VCaP (cell line): ENCODE measurements at regions not wholly inside any gene's neighbourhood (a gene's known extent, or its start where the extent isn't known, plus 50 kb on each side); places are given as distances from the start of the nearest gene placed in this dataset.

ENCODE experiments used
- H3K27ac ChIP-seq: fragments of 450-650 bp; 2 replicates; pipeline ENCODE4 v1.5.1; 2017
- CTCF ChIP-seq: fragments of 450-650 bp; conservative IDR thresholded peaks from 2 replicates; pipeline ENCODE4 v1.5.1; 2017; ENCODE audit warnings: mild to moderate bottlenecking, moderate library complexity

- H3K27ac ChIP-seq: no peak overlapping the region
- TF ChIP-seq CTCF: no peak
Observed at GRCh38 chr2:239465017-239466001, 64.5 kb upstream of the HDAC4 start.

GRCh38 chr2:239464166-239465016, 63.6 kb upstream of the HDAC4 start:
- H3K27ac ChIP-seq: no peak overlapping the region
- no peak for TF ChIP-seq CTCF

GRCh38 chr2:239463541-239464165, 62.8 kb upstream of the HDAC4 start:
- no peak overlapping the region for H3K27ac ChIP-seq

GRCh38 chr2:239462671-239463506, 62.1 kb upstream of the HDAC4 start:
- TF ChIP-seq CTCF: no peak
- H3K27ac ChIP-seq: no peak overlapping the region

More at GRCh38 chr2:239463541-239464165, 62.8 kb upstream of the HDAC4 start:
- TF ChIP-seq CTCF: no peak

GRCh38 chr2:239462191-239462515, 61.3 kb upstream of the HDAC4 start:
- no peak overlapping the region for H3K27ac ChIP-seq
- TF ChIP-seq CTCF: no peak

GRCh38 chr2:239461291-239462190, 60.7 kb upstream of the HDAC4 start:
- no peak for TF ChIP-seq CTCF
- H3K27ac ChIP-seq: no peak overlapping the region
